PC-3 (cell line): ENCODE measurements at regions not wholly inside any gene's neighbourhood (a gene's known extent, or its start where the extent isn't known, plus 50 kb on each side); places are given as distances from the start of the nearest gene placed in this dataset.
A peak's percentile ranks its signal among the peaks of the same experiment; 100 is the strongest.

Experiments
- ATAC-seq: fragments of 200-7000 bp; cut with Tn5 transposase; 2 replicates; pipeline ENCODE4 v1.9.1; 2020; ENCODE audit warnings: mild to moderate bottlenecking, moderate library complexity
- BruUV-seq: library from RNA; stranded (reverse); fragments of 400-500 nt; replicated peaks from 2 replicates; lab custom pipeline; 2021; lab: Mats Ljungman, UMichigan
- CTCF ChIA-PET: fragments of 300-600 bp; sonication (Branson Sonifier 250); formaldehyde crosslinking; loops from one replicate; lab custom pipeline; 2022; ENCODE audit warnings: antibody characterized with exemption; lab: Charles Lee
- POLR2A ChIA-PET: fragments of 300-600 bp; sonication (Branson Sonifier 250); formaldehyde crosslinking; loops from one replicate; lab custom pipeline; 2022; ENCODE audit warnings: antibody characterized with exemption; ENCODE audit not compliant: unreplicated experiment; lab: Charles Lee
- DNase-seq: peaks from one replicate; pipeline ENCODE4 v3.0.0-alpha.2; 2015
- H2AFZ ChIP-seq: fragments of 300-600 bp; sonication (generic); 2 replicates; pipeline ENCODE4 v1.6.0; 2016; ENCODE audit warnings: antibody characterized with exemption, low read length
- H3F3A ChIP-seq: fragments of 300-600 bp; sonication (generic); one replicate; pipeline ENCODE4 v1.6.0; 2017; ENCODE audit warnings: antibody characterized with exemption, low read length, control low read depth, mild to moderate bottlenecking; ENCODE audit not compliant: unreplicated experiment
- H3K27ac ChIP-seq: fragments of 300-600 bp; sonication (generic); 2 replicates; pipeline ENCODE4 v1.5.1; 2016; ENCODE audit warnings: mild to moderate bottlenecking, low read length
- H3K27me3 ChIP-seq: fragments of 300-600 bp; sonication (generic); 2 replicates; pipeline ENCODE4 v1.6.1; 2016; ENCODE audit warnings: low read length, mixed read lengths
- H3K36me3 ChIP-seq: fragments of 300-600 bp; sonication (generic); 2 replicates; pipeline ENCODE4 v1.6.1; 2016; ENCODE audit warnings: low read depth, mixed run types, low read length, mixed read lengths
- H3K4me1 ChIP-seq: fragments of 300-600 bp; sonication (generic); 2 replicates; pipeline ENCODE4 v1.5.1; 2016; ENCODE audit warnings: low read length; ENCODE audit not compliant: insufficient read depth
- H3K4me2 ChIP-seq: fragments of 300-600 bp; sonication (generic); 2 replicates; pipeline ENCODE4 v1.6.0; 2016; ENCODE audit warnings: low read length
- H3K4me3 ChIP-seq: fragments of 300-600 bp; sonication (generic); 2 replicates; pipeline ENCODE4 v1.5.1; 2016; ENCODE audit warnings: mild to moderate bottlenecking, low read length, mixed read lengths
- H3K79me2 ChIP-seq: fragments of 300-600 bp; sonication (generic); 2 replicates; pipeline ENCODE4 v1.6.1; 2017; ENCODE audit warnings: low read length, mixed read lengths
- H3K9ac ChIP-seq: fragments of 300-600 bp; sonication (generic); 2 replicates; pipeline ENCODE4 v1.6.0; 2016; ENCODE audit warnings: mild to moderate bottlenecking, low read length
- H3K9me2 ChIP-seq: fragments of 300-600 bp; sonication (generic); replicated peaks from 2 replicates; pipeline ENCODE4 v1.6.1; 2016; ENCODE audit warnings: mixed run types, low read length, mixed read lengths
- H3K9me3 ChIP-seq: fragments of 300-600 bp; sonication (generic); 2 replicates; pipeline ENCODE4 v1.6.1; 2016; ENCODE audit warnings: low read length, mixed read lengths
- H4K20me1 ChIP-seq: fragments of 300-600 bp; sonication (generic); 2 replicates; pipeline ENCODE4 v1.6.1; 2016; ENCODE audit warnings: low read length, mixed read lengths
- EZH2 ChIP-seq: fragments of 300-600 bp; sonication (generic); IDR thresholded peaks from one replicate; pipeline ENCODE4 v1.6.1; 2017; ENCODE audit warnings: antibody characterized with exemption, mild to moderate bottlenecking, low read length; ENCODE audit not compliant: unreplicated experiment
- EZH2phosphoT487 ChIP-seq: fragments of 300-600 bp; sonication (generic); IDR thresholded peaks from 2 replicates; pipeline ENCODE4 v1.6.1; 2018; ENCODE audit warnings: mild to moderate bottlenecking, antibody characterized with exemption, low read length, borderline replicate concordance
- intact Hi-C: fragments of 100-400 bp; cut with micrococcal nuclease; formaldehyde crosslinking; loops from 2 replicates; pipeline ENCODE4 v1.9.0; 2023
- TF ChIP-seq, protein P1 (sequence below): fragments of 300-600 bp; sonication (generic); conservative IDR thresholded peaks from 2 replicates; pipeline ENCODE4 v1.5.1; 2017; ENCODE audit warnings: antibody characterized with exemption, low read depth, mild to moderate bottlenecking, low read length

DNA sequence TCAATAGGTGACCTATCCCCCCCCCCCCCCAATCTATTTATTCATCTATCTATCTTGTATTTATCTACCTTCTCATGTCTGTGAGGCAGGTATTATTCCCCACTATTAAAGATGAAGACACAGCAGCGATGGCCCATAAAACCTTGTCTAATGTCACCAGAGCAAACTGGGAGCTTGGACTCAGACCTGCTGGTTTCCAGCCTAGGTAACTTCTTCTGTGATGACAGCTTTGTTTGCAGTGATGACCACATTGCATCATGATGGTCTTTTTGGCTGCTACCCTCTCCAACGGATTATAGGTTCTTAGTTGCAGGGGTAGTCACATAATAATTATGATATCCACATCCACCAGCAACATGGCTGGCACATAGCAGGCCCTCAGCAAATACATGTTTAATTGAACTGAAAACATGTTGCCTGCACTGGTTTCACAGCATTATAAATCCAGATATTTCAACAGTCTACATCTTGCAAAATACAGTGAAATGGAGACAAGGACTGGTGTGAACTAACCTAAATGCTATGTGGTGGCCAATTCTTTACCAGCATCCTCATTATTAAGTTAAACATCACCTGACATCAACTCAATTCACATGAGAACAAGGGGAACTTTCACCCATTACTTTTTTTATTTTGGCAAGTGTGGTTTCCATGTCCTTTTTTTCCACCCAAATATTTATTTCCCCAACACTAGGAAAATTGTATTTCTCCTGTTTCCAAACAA is 712.5 kb upstream of the NRSN1 start:
- Histone ChIP-seq H3K9me3 (no peaks in the 10 kb centered on the region), H3K4me2 (peak overlapping the region; percentile 35), H3K79me2 (no peaks in the 10 kb centered on the region), H2AFZ (peak overlapping the region; percentile 17), H3K36me3 (no peaks in the 10 kb centered on the region), H3K9me2 (no peaks in the 10 kb centered on the region), H3K27me3 (no peaks in the 10 kb centered on the region), H4K20me1 (no peaks in the 10 kb centered on the region), H3K4me3 (no peak overlapping the region), H3K9ac (peak overlapping the region; percentile 10; the same call in 1 of the 2 replicates), H3K27ac (peak overlapping the region; percentile 54), H3K4me1 (peaks cover 18% of the 10 kb centered on the region), H3F3A (no peaks in the 10 kb centered on the region)
- CTCF ChIA-PET = interaction anchor here (0.5 to 0.7 kb wide), 3 partner anchors 26 to 194 kb away, joined by 3 to 7 read pairs (median 3); no protein-coding TSS in a partner anchor
- no peak; the same call in 1 of the 2 replicates for ATAC-seq
- TF ChIP-seq EZH2 (no peak), EZH2phosphoT487 (no peak)
- TF ChIP-seq, protein P1, sequence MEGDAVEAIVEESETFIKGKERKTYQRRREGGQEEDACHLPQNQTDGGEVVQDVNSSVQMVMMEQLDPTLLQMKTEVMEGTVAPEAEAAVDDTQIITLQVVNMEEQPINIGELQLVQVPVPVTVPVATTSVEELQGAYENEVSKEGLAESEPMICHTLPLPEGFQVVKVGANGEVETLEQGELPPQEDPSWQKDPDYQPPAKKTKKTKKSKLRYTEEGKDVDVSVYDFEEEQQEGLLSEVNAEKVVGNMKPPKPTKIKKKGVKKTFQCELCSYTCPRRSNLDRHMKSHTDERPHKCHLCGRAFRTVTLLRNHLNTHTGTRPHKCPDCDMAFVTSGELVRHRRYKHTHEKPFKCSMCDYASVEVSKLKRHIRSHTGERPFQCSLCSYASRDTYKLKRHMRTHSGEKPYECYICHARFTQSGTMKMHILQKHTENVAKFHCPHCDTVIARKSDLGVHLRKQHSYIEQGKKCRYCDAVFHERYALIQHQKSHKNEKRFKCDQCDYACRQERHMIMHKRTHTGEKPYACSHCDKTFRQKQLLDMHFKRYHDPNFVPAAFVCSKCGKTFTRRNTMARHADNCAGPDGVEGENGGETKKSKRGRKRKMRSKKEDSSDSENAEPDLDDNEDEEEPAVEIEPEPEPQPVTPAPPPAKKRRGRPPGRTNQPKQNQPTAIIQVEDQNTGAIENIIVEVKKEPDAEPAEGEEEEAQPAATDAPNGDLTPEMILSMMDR = no peak
- POLR2A ChIA-PET = interaction anchor here (0.7 kb wide), 1 partner anchor 881 kb away, joined by 4 read pairs; no protein-coding TSS in a partner anchor
- no TSS peak for BruUV-seq
- intact Hi-C loops = loop anchor here (1.0 to 10.0 kb wide), 7 partner anchors 238 to 1819 kb away; partner anchors contain the start of gene SOX4
- DNase-seq = no peak

DNA sequence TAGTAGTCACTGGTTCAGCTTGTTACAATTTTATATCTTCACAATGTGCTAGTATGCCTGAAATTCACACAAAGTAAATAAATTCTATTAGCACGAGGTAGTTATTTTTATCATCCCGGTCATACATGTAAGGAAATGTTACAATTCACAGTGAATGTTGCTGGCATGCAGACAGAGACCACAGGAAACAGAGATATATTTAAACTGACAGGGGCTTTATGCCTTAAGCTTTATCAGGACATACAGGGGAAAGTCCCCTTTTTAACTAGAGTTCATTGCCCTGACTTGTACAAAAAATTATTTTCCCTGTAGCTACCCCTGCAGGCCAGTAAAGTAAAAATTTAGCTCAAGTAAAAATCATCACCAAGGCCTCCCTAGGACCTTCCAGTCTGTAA is 712.0 kb upstream of the NRSN1 start:
- H3K79me2 ChIP-seq = no peaks in the 10 kb centered on the region
- peak; percentile 92 for ATAC-seq

More for the DNA sequence above, 712.0 kb upstream of the NRSN1 start:
- ChIA-PET CTCF (interaction anchor here (0.5 to 0.7 kb wide), 3 partner anchors 26 to 224 kb away, joined by 3 read pairs; no protein-coding TSS in a partner anchor), POLR2A (no interaction called here)
- peak; percentile 70 for DNase-seq
- BruUV-seq = no TSS peak
- H3K9me2 ChIP-seq = no peaks in the 10 kb centered on the region
- H3K36me3 ChIP-seq = no peaks in the 10 kb centered on the region
- peak overlapping the region; percentile 17 for H2AFZ ChIP-seq
- H3K4me2 ChIP-seq = peak overlapping the region; percentile 35
- H3K27me3 ChIP-seq = no peaks in the 10 kb centered on the region
- peaks cover 18% of the 10 kb centered on the region for H3K4me1 ChIP-seq
- H3K27ac ChIP-seq = peak overlapping the region; percentile 54
- H3K9ac ChIP-seq = peak overlapping the region; percentile 16; the same call in 1 of the 2 replicates
- TF ChIP-seq, protein P1 = peak; percentile 66
- TF ChIP-seq EZH2 = no peak
- no peaks in the 10 kb centered on the region for H3F3A ChIP-seq
- intact Hi-C loops = loop anchor here (1.0 to 10.0 kb wide), 7 partner anchors 239 to 1819 kb away; partner anchors contain the start of gene SOX4
- H3K4me3 ChIP-seq = no peak overlapping the region
- H4K20me1 ChIP-seq = no peaks in the 10 kb centered on the region
- H3K9me3 ChIP-seq = no peaks in the 10 kb centered on the region
